Upper lobe of right lung (tissue), 1 donor: ENCODE measurements at regions not wholly inside any gene's neighbourhood (a gene's known extent, or its start where the extent isn't known, plus 50 kb on each side); places are given as distances from the start of the nearest gene placed in this dataset.
A peak's percentile ranks its signal among the peaks of the same experiment; 100 is the strongest.
"Not testable (repeated sequence)": the region's sequence is repeated elsewhere in the genome, so short reads cannot be mapped to it uniquely, and the experiment has no call there.

ENCODE experiments used
- ATAC-seq: fragments of 200-7000 bp; cut with Tn5 transposase; one replicate; pipeline ENCODE4 v1.9.1; 2020; ENCODE audit warnings: mild to moderate bottlenecking, moderate library complexity
- DNase-seq: peaks from one replicate; pipeline ENCODE4 v3.0.0-alpha.2; 2020
- H3K27ac ChIP-seq: fragments of 200-600 bp; one replicate; pipeline ENCODE4 v1.8.0; 2022
- H3K27me3 ChIP-seq: fragments of 200-600 bp; one replicate; pipeline ENCODE4 v1.8.0; 2022; ENCODE audit warnings: mild to moderate bottlenecking
- H3K36me3 ChIP-seq: fragments of 200-600 bp; one replicate; pipeline ENCODE4 v1.8.0; 2022
- H3K4me1 ChIP-seq: fragments of 200-600 bp; one replicate; pipeline ENCODE4 v1.8.0; 2022
- H3K4me3 ChIP-seq: fragments of 200-600 bp; one replicate; pipeline ENCODE4 v1.8.0; 2022; ENCODE audit warnings: mild to moderate bottlenecking
- H3K9me3 ChIP-seq: fragments of 200-600 bp; one replicate; pipeline ENCODE4 v1.8.0; 2022
- intact Hi-C: fragments of 100-400 bp; cut with DNase I; formaldehyde crosslinking; loops from one replicate; pipeline ENCODE4 v1.11.0; 2022
- donor health status: DM: no; HTN: yes; CAD: no; lungs with severe emphysema.

- H3K4me1 ChIP-seq, H3K27me3 ChIP-seq, DNase-seq, H3K27ac ChIP-seq, H3K36me3 ChIP-seq, ATAC-seq, intact Hi-C loops, H3K4me3 ChIP-seq, H3K9me3 ChIP-seq: not testable (repeated sequence)
Measured at GRCh38 chrY:23695664-23696328, 352.0 kb downstream of the CDY1B start.

GRCh38 chrY:23681960-23682359 is 365.9 kb downstream of the CDY1B start:
- intact Hi-C loops, H3K36me3 ChIP-seq, H3K27ac ChIP-seq, H3K4me3 ChIP-seq, ATAC-seq, DNase-seq, H3K4me1 ChIP-seq, H3K27me3 ChIP-seq, H3K9me3 ChIP-seq: not testable (repeated sequence)

GRCh38 chrY:23669858-23670257 is 378.0 kb downstream of the CDY1B start:
- H3K4me1 ChIP-seq, DNase-seq, ATAC-seq, H3K9me3 ChIP-seq, H3K4me3 ChIP-seq, H3K36me3 ChIP-seq, H3K27me3 ChIP-seq, intact Hi-C loops, H3K27ac ChIP-seq: not testable (repeated sequence)

- ATAC-seq, DNase-seq, H3K27ac ChIP-seq, intact Hi-C loops, H3K27me3 ChIP-seq, H3K9me3 ChIP-seq, H3K4me3 ChIP-seq, H3K36me3 ChIP-seq, H3K4me1 ChIP-seq: not testable (repeated sequence)
Measured at GRCh38 chrY:23622313-23622712, 403.0 kb downstream of the DAZ2 start.

- H3K4me1 ChIP-seq, H3K27ac ChIP-seq, ATAC-seq, intact Hi-C loops, H3K27me3 ChIP-seq, DNase-seq, H3K4me3 ChIP-seq, H3K36me3 ChIP-seq, H3K9me3 ChIP-seq: not testable (repeated sequence)
Measured at GRCh38 chrY:23610449-23610848, 391.1 kb downstream of the DAZ2 start.

GRCh38 chrY:23596509-23596908 is 377.2 kb downstream of the DAZ2 start:
- ATAC-seq, result peak; percentile 49
- H3K36me3 ChIP-seq, H3K9me3 ChIP-seq, H3K27me3 ChIP-seq, intact Hi-C loops, H3K4me1 ChIP-seq, H3K27ac ChIP-seq, H3K4me3 ChIP-seq, DNase-seq: not testable (repeated sequence)

- H3K4me1 ChIP-seq, H3K27ac ChIP-seq, H3K9me3 ChIP-seq, H3K36me3 ChIP-seq, intact Hi-C loops, DNase-seq, ATAC-seq, H3K4me3 ChIP-seq, H3K27me3 ChIP-seq: not testable (repeated sequence)
Measured at GRCh38 chrY:23590243-23590642, 370.9 kb downstream of the DAZ2 start.

GRCh38 chrY:23588409-23588808 is 369.1 kb downstream of the DAZ2 start:
- ATAC-seq, H3K4me1 ChIP-seq, H3K27me3 ChIP-seq, H3K27ac ChIP-seq, intact Hi-C loops, H3K36me3 ChIP-seq, DNase-seq, H3K9me3 ChIP-seq, H3K4me3 ChIP-seq: not testable (repeated sequence)
